ENCODE measurements at regions not wholly inside any gene's neighbourhood (a gene's known extent, or its start where the extent isn't known, plus 50 kb on each side); places are given as distances from the start of the nearest gene placed in this dataset.

GRCh38 chr10:109065821-109066220 lies 857.5 kb downstream of the XPNPEP1 start:
- no peaks in the 10 kb centered on the region for H3K4me1 ChIP-seq (ENCODE audit: insufficient read depth, low read length, poor library complexity, severe bottlenecking)
- intact Hi-C loops (cut with micrococcal nuclease; ENCODE audit: unreplicated experiment): no loop called here
- no peak for TF ChIP-seq CTCF (conservative IDR thresholded peaks at IDR 0.05; ENCODE audit: low read length)
- no peak for TF ChIP-seq EZH2phosphoT487 (IDR thresholded peaks at IDR 0.05; ENCODE audit: borderline replicate concordance, low read depth, low read length)
- CTCF ChIA-PET (ENCODE audit: unreplicated experiment): no interaction called here
- no peak overlapping the region for H3K27ac ChIP-seq (ENCODE audit: low read depth, low read length, poor library complexity, severe bottlenecking)
- H4K20me1 ChIP-seq (ENCODE audit: insufficient read depth, low read length): no peaks in the 10 kb centered on the region
- no peak overlapping the region for H3K4me2 ChIP-seq (ENCODE audit: low read length)
- POLR2A ChIA-PET: interaction anchor here (0.8 to 1.2 kb wide), 3 partner anchors 10 to 13 kb away, joined by 3 to 5 read pairs (median 3); no protein-coding TSS in a partner anchor
- no peaks in the 10 kb centered on the region for H3K9me2 ChIP-seq (ENCODE audit: insufficient read depth, low read length)
- no peaks in the 10 kb centered on the region for H3K9me3 ChIP-seq (ENCODE audit: low read length)
- H3K4me3 ChIP-seq (ENCODE audit: low read depth, low read length, poor library complexity, severe bottlenecking): no peak overlapping the region
- no peak overlapping the region for H2AFZ ChIP-seq (ENCODE audit: low read length)
- BruUV-seq (replicated peaks): no TSS peak
- H3K36me3 ChIP-seq (ENCODE audit: insufficient read depth, low read length): no peaks in the 10 kb centered on the region
- H3K79me2 ChIP-seq (ENCODE audit: insufficient read depth, low read depth, low read length): no peaks in the 10 kb centered on the region
- DNase-seq (ENCODE audit: low spot score): no peak

GRCh38 chr10:109062371-109062770 lies 860.9 kb downstream of the XPNPEP1 start:
- H3K36me3 ChIP-seq (ENCODE audit: insufficient read depth, low read length): no peaks in the 10 kb centered on the region
- no peak overlapping the region for H2AFZ ChIP-seq (ENCODE audit: low read length)
- intact Hi-C loops (cut with micrococcal nuclease; ENCODE audit: unreplicated experiment): no loop called here
- H3K27ac ChIP-seq (ENCODE audit: low read depth, low read length, poor library complexity, severe bottlenecking): no peak overlapping the region
- no peaks in the 10 kb centered on the region for H4K20me1 ChIP-seq (ENCODE audit: insufficient read depth, low read length)
- ChIA-PET CTCF (ENCODE audit: unreplicated experiment) (no interaction called here), POLR2A (interaction anchor here (0.5 kb wide), 1 partner anchor 183 kb away, joined by 3 read pairs; no protein-coding TSS in a partner anchor)
- no peaks in the 10 kb centered on the region for H3K9me2 ChIP-seq (ENCODE audit: insufficient read depth, low read length)
- no peak overlapping the region for H3K4me3 ChIP-seq (ENCODE audit: low read depth, low read length, poor library complexity, severe bottlenecking)
- no peaks in the 10 kb centered on the region for H3K9me3 ChIP-seq (ENCODE audit: low read length)
- H3K79me2 ChIP-seq (ENCODE audit: insufficient read depth, low read depth, low read length): no peaks in the 10 kb centered on the region
- no TSS peak for BruUV-seq (replicated peaks)
- no peak for TF ChIP-seq CTCF (conservative IDR thresholded peaks at IDR 0.05; ENCODE audit: low read length)
- TF ChIP-seq EZH2phosphoT487 (IDR thresholded peaks at IDR 0.05; ENCODE audit: borderline replicate concordance, low read depth, low read length): no peak
- no peak overlapping the region for H3K4me2 ChIP-seq (ENCODE audit: low read length)
- no peaks in the 10 kb centered on the region for H3K4me1 ChIP-seq (ENCODE audit: insufficient read depth, low read length, poor library complexity, severe bottlenecking)
- peak; percentile 0 for DNase-seq (ENCODE audit: low spot score)

- BruUV-seq (replicated peaks): no TSS peak
- Histone ChIP-seq H3K9me3 (ENCODE audit: low read length) (no peaks in the 10 kb centered on the region), H3K9me2 (ENCODE audit: insufficient read depth, low read length) (no peaks in the 10 kb centered on the region), H3K36me3 (ENCODE audit: insufficient read depth, low read length) (no peaks in the 10 kb centered on the region), H3K4me1 (ENCODE audit: insufficient read depth, low read length, poor library complexity, severe bottlenecking) (no peaks in the 10 kb centered on the region), H3K79me2 (ENCODE audit: insufficient read depth, low read depth, low read length) (no peaks in the 10 kb centered on the region), H3K4me2 (ENCODE audit: low read length) (no peak overlapping the region), H3K27ac (ENCODE audit: low read depth, low read length, poor library complexity, severe bottlenecking) (no peak overlapping the region), H2AFZ (ENCODE audit: low read length) (no peak overlapping the region), H3K4me3 (ENCODE audit: low read depth, low read length, poor library complexity, severe bottlenecking) (no peak overlapping the region), H4K20me1 (ENCODE audit: insufficient read depth, low read length) (no peaks in the 10 kb centered on the region)
- TF ChIP-seq EZH2phosphoT487 (IDR thresholded peaks at IDR 0.05; ENCODE audit: borderline replicate concordance, low read depth, low read length): no peak
- TF ChIP-seq CTCF (conservative IDR thresholded peaks at IDR 0.05; ENCODE audit: low read length): no peak
- ChIA-PET CTCF (ENCODE audit: unreplicated experiment) (no interaction called here), POLR2A (no interaction called here)
- no peak for DNase-seq (ENCODE audit: low spot score)
- intact Hi-C loops (cut with micrococcal nuclease; ENCODE audit: unreplicated experiment): no loop called here
These were observed 868.1 kb downstream of the XPNPEP1 start for GRCh38 chr10:109055243-109055642.

All from OCI-LY7 (cell line).